ENCODE measurements at regions not wholly inside any gene's neighbourhood (a gene's known extent, or its start where the extent isn't known, plus 50 kb on each side); places are given as distances from the start of the nearest gene placed in this dataset.

GRCh38 chr2:213220967-213221603, 63.2 kb upstream of the SPAG16 start:
- Histone ChIP-seq H3K4me1 (peaks cover 9% of the 10 kb centered on the region), H3K9me3 (no peaks in the 10 kb centered on the region), H3K36me3 (no peaks in the 10 kb centered on the region), H3K27me3 (no peaks in the 10 kb centered on the region), H3K27ac (no peak overlapping the region), H3K4me3 (no peak overlapping the region)
- DNase-seq (ENCODE audit: extremely low spot score in 2 of 2) = no peak
- intact Hi-C loops (cut with DNase I) = no loop called here
- TF ChIP-seq POLR2A (IDR thresholded peaks at IDR 0.05) (no peak), CTCF (IDR thresholded peaks at IDR 0.05) (no peak), POLR2AphosphoS5 (IDR thresholded peaks at IDR 0.05; ENCODE audit: insufficient read depth in 1 of 2, low read depth in 1 of 2) (no peak)

DNA sequence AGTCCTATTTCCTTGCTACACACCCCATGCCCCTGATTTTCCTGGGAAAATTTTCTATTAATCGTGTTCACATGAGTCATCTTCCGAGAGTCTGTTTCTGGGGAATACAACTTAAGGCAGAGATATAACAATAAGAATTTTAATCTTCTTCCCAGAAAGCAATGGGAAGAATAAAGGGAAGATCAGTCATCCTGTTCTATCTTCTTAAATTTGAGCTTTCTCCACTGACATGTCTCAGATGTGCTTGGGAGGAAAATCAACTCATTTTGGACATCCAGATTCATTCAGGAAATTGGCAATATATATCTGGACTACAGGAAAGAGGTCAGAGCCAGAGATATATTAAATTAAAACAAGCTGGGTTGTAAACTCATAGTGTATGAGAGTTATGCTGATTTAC, 62.3 kb upstream of the SPAG16 start:
- no peak for DNase-seq (ENCODE audit: extremely low spot score in 2 of 2)
- TF ChIP-seq POLR2A (IDR thresholded peaks at IDR 0.05) = no peak
- TF ChIP-seq POLR2AphosphoS5 (IDR thresholded peaks at IDR 0.05; ENCODE audit: insufficient read depth in 1 of 2, low read depth in 1 of 2) = no peak
- no peak for TF ChIP-seq CTCF (IDR thresholded peaks at IDR 0.05)
- no peaks in the 10 kb centered on the region for H3K9me3 ChIP-seq
- H3K27ac ChIP-seq = no peak overlapping the region
- intact Hi-C loops (cut with DNase I) = no loop called here
- peaks cover 9% of the 10 kb centered on the region for H3K4me1 ChIP-seq
- H3K27me3 ChIP-seq = no peaks in the 10 kb centered on the region
- H3K4me3 ChIP-seq = no peak overlapping the region
- H3K36me3 ChIP-seq = no peaks in the 10 kb centered on the region

GRCh38 chr2:213224366-213224765, 59.9 kb upstream of the SPAG16 start:
- TF ChIP-seq POLR2AphosphoS5 (IDR thresholded peaks at IDR 0.05; ENCODE audit: insufficient read depth in 1 of 2, low read depth in 1 of 2) (no peak), POLR2A (IDR thresholded peaks at IDR 0.05) (no peak), CTCF (IDR thresholded peaks at IDR 0.05) (no peak)
- intact Hi-C loops (cut with DNase I) = no loop called here
- DNase-seq (ENCODE audit: extremely low spot score in 2 of 2) = no peak
- H3K36me3 ChIP-seq = no peaks in the 10 kb centered on the region
- no peak overlapping the region for H3K27ac ChIP-seq
- H3K4me3 ChIP-seq = no peak overlapping the region
- H3K9me3 ChIP-seq = no peaks in the 10 kb centered on the region
- H3K4me1 ChIP-seq = no peaks in the 10 kb centered on the region
- H3K27me3 ChIP-seq = no peaks in the 10 kb centered on the region

DNA sequence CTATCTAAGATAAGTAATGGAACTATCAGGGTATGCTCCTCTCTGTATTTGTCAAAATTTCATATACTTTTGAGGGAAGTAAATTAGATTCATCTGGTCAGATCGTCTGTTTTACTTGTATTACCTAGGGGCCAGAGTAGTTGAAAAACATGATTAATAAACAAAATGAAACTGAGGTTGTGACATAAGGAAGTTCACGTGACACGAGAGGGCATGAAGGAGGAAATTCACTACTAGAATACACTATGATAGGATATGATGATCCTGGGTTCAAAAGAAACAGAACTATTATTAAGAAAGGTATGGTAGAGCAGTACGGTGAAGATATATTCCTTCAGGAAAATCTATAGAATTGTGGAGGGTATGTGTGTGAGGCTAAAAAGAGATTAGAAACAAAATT, 58.4 kb upstream of the SPAG16 start:
- Histone ChIP-seq H3K4me3 (no peak overlapping the region), H3K4me1 (no peaks in the 10 kb centered on the region), H3K27me3 (no peaks in the 10 kb centered on the region), H3K27ac (no peak overlapping the region), H3K9me3 (no peaks in the 10 kb centered on the region), H3K36me3 (no peaks in the 10 kb centered on the region)
- no peak for DNase-seq (ENCODE audit: extremely low spot score in 2 of 2)
- TF ChIP-seq CTCF (IDR thresholded peaks at IDR 0.05) = no peak
- TF ChIP-seq POLR2A (IDR thresholded peaks at IDR 0.05) = no peak
- TF ChIP-seq POLR2AphosphoS5 (IDR thresholded peaks at IDR 0.05; ENCODE audit: insufficient read depth in 1 of 2, low read depth in 1 of 2) = no peak
- intact Hi-C loops (cut with DNase I) = no loop called here

GRCh38 chr2:213227458-213227857, 56.8 kb upstream of the SPAG16 start:
- Histone ChIP-seq H3K36me3 (no peaks in the 10 kb centered on the region), H3K27me3 (no peaks in the 10 kb centered on the region), H3K4me1 (no peaks in the 10 kb centered on the region), H3K27ac (no peak overlapping the region), H3K4me3 (no peak overlapping the region), H3K9me3 (no peaks in the 10 kb centered on the region)
- TF ChIP-seq POLR2A (IDR thresholded peaks at IDR 0.05) (no peak), POLR2AphosphoS5 (IDR thresholded peaks at IDR 0.05; ENCODE audit: insufficient read depth in 1 of 2, low read depth in 1 of 2) (no peak), CTCF (IDR thresholded peaks at IDR 0.05) (no peak)
- intact Hi-C loops (cut with DNase I) = no loop called here
- DNase-seq (ENCODE audit: extremely low spot score in 2 of 2) = no peak

Data from vagina (tissue), 2 donors.